RWPE2 (cell line): ENCODE measurements at regions not wholly inside any gene's neighbourhood (a gene's known extent, or its start where the extent isn't known, plus 50 kb on each side); places are given as distances from the start of the nearest gene placed in this dataset.

Source experiments
- ATAC-seq: fragments of 200-7000 bp; cut with Tn5 transposase; 3 replicates; pipeline ENCODE4 v1.9.1; 2021; ENCODE audit warnings: low read depth
- DNase-seq: peaks from one replicate; pipeline ENCODE4 v3.0.0-alpha.2; 2020; ENCODE audit warnings: low spot score
- H3K27ac ChIP-seq: fragments of 450-650 bp; 2 replicates; pipeline ENCODE4 v1.5.1; 2017; ENCODE audit warnings: mild to moderate bottlenecking; ENCODE audit not compliant: poor library complexity, severe bottlenecking
- H3K27me3 ChIP-seq: fragments of 250-450 bp; sonication (Bioruptor Pico); 2 replicates; pipeline ENCODE4 v1.5.1; 2021; ENCODE audit warnings: mild to moderate bottlenecking, moderate library complexity; ENCODE audit not compliant: insufficient read depth, poor library complexity, severe bottlenecking
- H3K36me3 ChIP-seq: fragments of 250-450 bp; sonication (Bioruptor Pico); 2 replicates; pipeline ENCODE4 v1.5.1; 2020; ENCODE audit warnings: low read depth, mild to moderate bottlenecking, moderate library complexity
- H3K4me1 ChIP-seq: fragments of 250-450 bp; sonication (Bioruptor Pico); 2 replicates; pipeline ENCODE4 v1.5.1; 2021; ENCODE audit warnings: mild to moderate bottlenecking, moderate library complexity; ENCODE audit not compliant: insufficient read depth, poor library complexity, severe bottlenecking
- H3K4me3 ChIP-seq: fragments of 250-450 bp; sonication (Bioruptor Pico); 2 replicates; pipeline ENCODE4 v1.5.1; 2021; ENCODE audit warnings: mild to moderate bottlenecking, moderate library complexity; ENCODE audit not compliant: severe bottlenecking
- H3K9me3 ChIP-seq: fragments of 250-450 bp; sonication (Bioruptor Pico); 2 replicates; pipeline ENCODE4 v1.5.1; 2021; ENCODE audit warnings: mild to moderate bottlenecking, moderate library complexity; ENCODE audit not compliant: severe bottlenecking
- TF ChIP-seq, protein P1 (sequence below): fragments of 450-650 bp; IDR thresholded peaks from one replicate; pipeline ENCODE4 v1.5.1; 2017; ENCODE audit warnings: mild to moderate bottlenecking, moderate library complexity; ENCODE audit not compliant: poor library complexity, severe bottlenecking

GRCh38 chr11:27795955-27796861 is 96.0 kb upstream of the BDNF start:
- Histone ChIP-seq H3K4me1 (no peaks in the 10 kb centered on the region), H3K4me3 (no peak overlapping the region), H3K27me3 (no peaks in the 10 kb centered on the region), H3K36me3 (no peaks in the 10 kb centered on the region), H3K9me3 (no peaks in the 10 kb centered on the region), H3K27ac (no peak overlapping the region)
- DNase-seq: no peak
- TF ChIP-seq, protein P1, sequence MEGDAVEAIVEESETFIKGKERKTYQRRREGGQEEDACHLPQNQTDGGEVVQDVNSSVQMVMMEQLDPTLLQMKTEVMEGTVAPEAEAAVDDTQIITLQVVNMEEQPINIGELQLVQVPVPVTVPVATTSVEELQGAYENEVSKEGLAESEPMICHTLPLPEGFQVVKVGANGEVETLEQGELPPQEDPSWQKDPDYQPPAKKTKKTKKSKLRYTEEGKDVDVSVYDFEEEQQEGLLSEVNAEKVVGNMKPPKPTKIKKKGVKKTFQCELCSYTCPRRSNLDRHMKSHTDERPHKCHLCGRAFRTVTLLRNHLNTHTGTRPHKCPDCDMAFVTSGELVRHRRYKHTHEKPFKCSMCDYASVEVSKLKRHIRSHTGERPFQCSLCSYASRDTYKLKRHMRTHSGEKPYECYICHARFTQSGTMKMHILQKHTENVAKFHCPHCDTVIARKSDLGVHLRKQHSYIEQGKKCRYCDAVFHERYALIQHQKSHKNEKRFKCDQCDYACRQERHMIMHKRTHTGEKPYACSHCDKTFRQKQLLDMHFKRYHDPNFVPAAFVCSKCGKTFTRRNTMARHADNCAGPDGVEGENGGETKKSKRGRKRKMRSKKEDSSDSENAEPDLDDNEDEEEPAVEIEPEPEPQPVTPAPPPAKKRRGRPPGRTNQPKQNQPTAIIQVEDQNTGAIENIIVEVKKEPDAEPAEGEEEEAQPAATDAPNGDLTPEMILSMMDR: no peak
- no peak; the same call in 2 of the 3 replicates for ATAC-seq

DNA sequence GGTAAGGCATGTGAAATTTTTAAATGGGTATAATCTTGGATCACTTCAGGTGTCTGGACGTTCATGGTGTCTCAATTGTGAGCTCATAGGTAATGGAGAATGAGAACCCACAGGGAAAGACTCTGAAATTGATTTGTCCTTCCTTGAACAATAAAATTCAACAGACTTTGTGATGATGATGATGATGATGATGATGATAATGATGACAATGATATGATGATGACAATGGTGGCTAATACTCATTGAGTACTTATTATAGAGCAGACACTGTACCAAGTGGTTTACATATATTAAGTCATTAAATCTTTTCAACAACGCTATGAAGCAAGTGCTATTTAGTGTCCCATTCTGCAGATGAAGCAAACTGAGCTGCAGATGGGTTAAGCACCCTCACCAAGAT is 86.6 kb upstream of the BDNF start:
- H3K27me3 ChIP-seq: no peaks in the 10 kb centered on the region
- H3K27ac ChIP-seq: no peak overlapping the region
- TF ChIP-seq, protein P1: no peak
- ATAC-seq: no peak
- H3K9me3 ChIP-seq: no peaks in the 10 kb centered on the region
- no peak overlapping the region for H3K4me3 ChIP-seq
- no peaks in the 10 kb centered on the region for H3K4me1 ChIP-seq
- no peak for DNase-seq
- H3K36me3 ChIP-seq: no peaks in the 10 kb centered on the region

GRCh38 chr11:27786331-27786730 is 86.1 kb upstream of the BDNF start:
- no peak for ATAC-seq

DNA sequence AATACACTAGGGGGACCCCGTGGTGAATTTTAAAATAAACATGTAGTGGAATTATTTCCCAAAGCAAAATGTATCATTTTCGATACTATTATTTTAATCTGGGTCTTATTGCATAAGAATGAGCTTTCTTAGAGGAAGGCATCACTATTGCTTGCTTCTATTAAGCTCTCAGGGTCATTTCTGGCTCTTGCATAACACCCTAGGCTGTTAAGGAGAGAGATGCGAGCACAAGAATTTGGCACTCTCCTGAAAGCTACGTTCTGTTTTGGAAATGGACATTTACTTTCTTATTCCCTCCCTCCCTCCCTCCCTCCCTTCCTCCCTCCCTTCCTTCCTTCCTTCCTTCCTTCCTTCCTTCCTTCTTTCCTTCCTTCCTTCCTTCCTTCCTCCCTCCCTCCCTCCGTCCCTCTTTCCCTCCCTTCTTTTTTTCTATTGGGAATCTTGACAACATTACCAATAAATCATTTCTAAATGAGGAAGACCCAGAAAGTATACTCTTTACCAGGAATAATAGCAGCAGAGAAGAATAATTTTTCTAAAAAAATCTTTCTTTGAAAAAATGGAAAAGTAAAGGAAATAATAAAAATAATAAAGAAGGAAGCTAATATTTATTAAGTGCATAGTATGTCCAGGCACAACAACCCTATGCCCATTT is 83.6 kb upstream of the BDNF start:
- Histone ChIP-seq H3K27me3 (peaks cover 5% of the 10 kb centered on the region), H3K4me3 (no peak overlapping the region), H3K9me3 (no peaks in the 10 kb centered on the region), H3K4me1 (no peaks in the 10 kb centered on the region), H3K27ac (no peak overlapping the region), H3K36me3 (no peaks in the 10 kb centered on the region)
- no peak for DNase-seq
- TF ChIP-seq, protein P1: no peak
- ATAC-seq: no peak

More at GRCh38 chr11:27786331-27786730, 86.1 kb upstream of the BDNF start:
- TF ChIP-seq, protein P1: no peak
- Histone ChIP-seq H3K27ac (no peak overlapping the region), H3K9me3 (no peaks in the 10 kb centered on the region), H3K4me1 (no peaks in the 10 kb centered on the region), H3K4me3 (no peak overlapping the region), H3K36me3 (no peaks in the 10 kb centered on the region), H3K27me3 (no peaks in the 10 kb centered on the region)
- DNase-seq: no peak
